ENCODE measurements at regions not wholly inside any gene's neighbourhood (a gene's known extent, or its start where the extent isn't known, plus 50 kb on each side); places are given as distances from the start of the nearest gene placed in this dataset.

DNA sequence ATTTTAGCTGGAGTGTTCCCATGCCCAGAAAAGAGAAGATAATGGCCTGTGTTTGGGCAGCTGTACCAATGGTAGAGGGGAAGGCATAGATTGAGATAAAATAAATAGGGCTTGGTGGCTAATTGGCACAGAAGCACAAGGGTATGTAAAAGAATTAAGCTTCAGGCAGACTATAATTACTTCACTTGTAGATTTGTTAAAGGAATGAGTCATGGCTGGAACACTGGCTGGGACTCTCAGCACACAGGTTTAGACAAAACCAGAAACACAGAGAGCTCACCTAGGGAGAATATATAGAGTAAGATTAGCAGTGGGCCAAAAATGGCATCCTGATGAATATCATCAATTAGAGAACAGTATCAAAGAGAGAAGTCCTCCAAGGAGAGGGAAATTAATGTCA lies 198.3 kb upstream of the FIGN start:
- TF ChIP-seq POLR2A (IDR thresholded peaks at IDR 0.05), result no peak
- TF ChIP-seq, protein P1, sequence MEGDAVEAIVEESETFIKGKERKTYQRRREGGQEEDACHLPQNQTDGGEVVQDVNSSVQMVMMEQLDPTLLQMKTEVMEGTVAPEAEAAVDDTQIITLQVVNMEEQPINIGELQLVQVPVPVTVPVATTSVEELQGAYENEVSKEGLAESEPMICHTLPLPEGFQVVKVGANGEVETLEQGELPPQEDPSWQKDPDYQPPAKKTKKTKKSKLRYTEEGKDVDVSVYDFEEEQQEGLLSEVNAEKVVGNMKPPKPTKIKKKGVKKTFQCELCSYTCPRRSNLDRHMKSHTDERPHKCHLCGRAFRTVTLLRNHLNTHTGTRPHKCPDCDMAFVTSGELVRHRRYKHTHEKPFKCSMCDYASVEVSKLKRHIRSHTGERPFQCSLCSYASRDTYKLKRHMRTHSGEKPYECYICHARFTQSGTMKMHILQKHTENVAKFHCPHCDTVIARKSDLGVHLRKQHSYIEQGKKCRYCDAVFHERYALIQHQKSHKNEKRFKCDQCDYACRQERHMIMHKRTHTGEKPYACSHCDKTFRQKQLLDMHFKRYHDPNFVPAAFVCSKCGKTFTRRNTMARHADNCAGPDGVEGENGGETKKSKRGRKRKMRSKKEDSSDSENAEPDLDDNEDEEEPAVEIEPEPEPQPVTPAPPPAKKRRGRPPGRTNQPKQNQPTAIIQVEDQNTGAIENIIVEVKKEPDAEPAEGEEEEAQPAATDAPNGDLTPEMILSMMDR (IDR thresholded peaks at IDR 0.05), result no peak
- no peak for TF ChIP-seq POLR2AphosphoS5 (IDR thresholded peaks at IDR 0.05)

Data from gastroesophageal sphincter (tissue), 3 donors.